Kidney (tissue), 13 donors: ENCODE measurements at regions not wholly inside any gene's neighbourhood (a gene's known extent, or its start where the extent isn't known, plus 50 kb on each side); places are given as distances from the start of the nearest gene placed in this dataset.

Experiments used
- DNase-seq, 5 donors: peaks; one replicate each; pipeline ENCODE4 v3.0.0-alpha.2; 2013 to 2020
- FAIRE-seq: peaks from 2 replicates; lab custom pipeline; 2012; peaks lifted over from hg19 to GRCh38; lab: Jason Lieb, UNC
- H3K27ac ChIP-seq, 2 donors: one replicate each; pipeline ENCODE4 v1.7.0; 2013; ENCODE audit warnings: low read depth in 2 of 2, low read length in 2 of 2, inconsistent platforms in 1 of 2
- H3K27me3 ChIP-seq: one replicate; pipeline ENCODE4 v1.7.1; 2013; ENCODE audit warnings: low read length, inconsistent platforms; ENCODE audit not compliant: control insufficient read depth, insufficient read depth
- H3K36me3 ChIP-seq, 3 donors: one replicate each; pipeline versions ENCODE4 v1.7.0 to v1.7.1; 2013; ENCODE audit warnings: low read length in 3 of 3, control low read depth in 1 of 3, inconsistent platforms in 1 of 3; ENCODE audit not compliant: insufficient read depth in 3 of 3, control insufficient read depth in 2 of 3
- H3K4me1 ChIP-seq, 3 donors: one replicate each; pipeline versions ENCODE4 v1.7.0 to v1.7.1; 2013; ENCODE audit warnings: low read length in 3 of 3, inconsistent platforms in 1 of 3, low read depth in 1 of 3; ENCODE audit not compliant: control insufficient read depth in 2 of 3, insufficient read depth in 2 of 3
- H3K4me3 ChIP-seq, 3 donors: one replicate each; pipeline versions ENCODE4 v1.7.0 to v1.8.1; 2013; ENCODE audit warnings: low read length in 3 of 3, control low read depth in 1 of 3, inconsistent platforms in 1 of 3
- H3K9ac ChIP-seq, 3 donors: one replicate each; pipeline versions ENCODE4 v1.7.0 to v1.7.1; 2013; ENCODE audit warnings: low read length in 3 of 3, control low read depth in 1 of 3, inconsistent platforms in 1 of 3
- H3K9me3 ChIP-seq, 3 donors: one replicate each; pipeline versions ENCODE4 v1.7.0 to v1.7.1; 2013; ENCODE audit warnings: low read length in 3 of 3, control low read depth in 1 of 3, inconsistent platforms in 1 of 3; ENCODE audit not compliant: control insufficient read depth in 2 of 3, insufficient read depth in 1 of 3
- intact Hi-C: fragments of 100-400 bp; cut with DNase I; formaldehyde crosslinking; loops from one replicate; pipeline ENCODE4 v1.11.1; 2022
- TF ChIP-seq, protein P1 (sequence below): IDR thresholded peaks from 3 replicates; pipeline ENCODE4 v1.5.1; 2012; ENCODE audit warnings: mild to moderate bottlenecking, moderate library complexity, borderline replicate concordance; ENCODE audit not compliant: insufficient read depth; ENCODE audit errors: extremely low read depth
- donor health status: control.
- donor health status: control.
- donor health status: control.
- donor health status: control.
- donor health status: control.
- donor health status: DM: yes; HTN: yes; CAD: no.
- donor health status: Normal renal cell carcinoma (clear cell type).

DNA sequence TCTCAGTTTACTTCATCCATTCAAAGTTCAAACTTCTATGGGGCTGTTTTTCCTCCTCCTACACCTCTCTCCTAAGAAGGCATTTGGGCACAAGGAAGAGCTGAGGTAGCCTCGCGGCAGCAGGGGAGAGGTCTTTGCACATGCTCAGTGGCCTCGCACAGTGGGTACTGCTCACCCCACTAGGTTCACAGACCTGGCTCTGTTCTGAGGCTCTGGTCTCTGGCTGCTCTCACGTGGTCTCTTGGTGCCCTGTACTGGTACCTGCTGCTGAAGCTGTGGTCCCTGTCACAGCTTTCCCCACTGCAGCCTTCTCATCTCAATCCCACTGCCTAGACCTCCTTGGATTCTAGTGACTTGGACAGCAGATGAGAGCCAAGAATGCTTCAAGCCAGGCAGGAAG lies 134.7 kb upstream of the CRY1 start:
- DNase-seq = no peak
- no peaks in the 10 kb centered on the region for H3K36me3 ChIP-seq
- no peak overlapping the region for H3K9ac ChIP-seq
- H3K9me3 ChIP-seq = no peaks in the 10 kb centered on the region
- FAIRE-seq = no peak
- H3K4me3 ChIP-seq = no peak overlapping the region
- H3K4me1 ChIP-seq = no peaks in the 10 kb centered on the region
- H3K27ac ChIP-seq = no peak overlapping the region
- intact Hi-C loops = no loop called here
- TF ChIP-seq, protein P1, sequence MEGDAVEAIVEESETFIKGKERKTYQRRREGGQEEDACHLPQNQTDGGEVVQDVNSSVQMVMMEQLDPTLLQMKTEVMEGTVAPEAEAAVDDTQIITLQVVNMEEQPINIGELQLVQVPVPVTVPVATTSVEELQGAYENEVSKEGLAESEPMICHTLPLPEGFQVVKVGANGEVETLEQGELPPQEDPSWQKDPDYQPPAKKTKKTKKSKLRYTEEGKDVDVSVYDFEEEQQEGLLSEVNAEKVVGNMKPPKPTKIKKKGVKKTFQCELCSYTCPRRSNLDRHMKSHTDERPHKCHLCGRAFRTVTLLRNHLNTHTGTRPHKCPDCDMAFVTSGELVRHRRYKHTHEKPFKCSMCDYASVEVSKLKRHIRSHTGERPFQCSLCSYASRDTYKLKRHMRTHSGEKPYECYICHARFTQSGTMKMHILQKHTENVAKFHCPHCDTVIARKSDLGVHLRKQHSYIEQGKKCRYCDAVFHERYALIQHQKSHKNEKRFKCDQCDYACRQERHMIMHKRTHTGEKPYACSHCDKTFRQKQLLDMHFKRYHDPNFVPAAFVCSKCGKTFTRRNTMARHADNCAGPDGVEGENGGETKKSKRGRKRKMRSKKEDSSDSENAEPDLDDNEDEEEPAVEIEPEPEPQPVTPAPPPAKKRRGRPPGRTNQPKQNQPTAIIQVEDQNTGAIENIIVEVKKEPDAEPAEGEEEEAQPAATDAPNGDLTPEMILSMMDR = no peak
- no peaks in the 10 kb centered on the region for H3K27me3 ChIP-seq

DNA sequence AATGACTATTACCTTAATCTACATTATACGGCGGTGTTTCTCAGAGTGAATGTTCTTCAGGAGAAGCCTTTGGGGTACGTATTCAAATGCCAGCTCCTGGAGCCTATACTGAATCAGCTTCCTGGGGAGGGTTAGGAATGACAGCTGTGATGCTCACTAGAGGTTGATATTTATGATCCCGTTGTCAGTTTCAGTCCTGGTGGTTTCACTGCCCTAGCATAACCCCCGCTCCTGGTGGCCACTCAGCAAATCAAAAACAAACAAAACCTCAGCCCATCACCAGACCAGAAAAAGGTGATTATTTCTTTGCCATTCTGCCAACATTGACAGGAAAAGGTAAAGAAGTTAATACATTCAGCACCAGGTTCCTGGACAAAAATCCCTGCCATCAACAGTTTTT lies 136.5 kb upstream of the CRY1 start:
- intact Hi-C loops = no loop called here
- Histone ChIP-seq H3K36me3 (no peaks in the 10 kb centered on the region), H3K4me1 (no peaks in the 10 kb centered on the region), H3K9me3 (no peaks in the 10 kb centered on the region), H3K4me3 (no peak overlapping the region), H3K9ac (no peak overlapping the region), H3K27me3 (no peaks in the 10 kb centered on the region), H3K27ac (no peak overlapping the region)
- FAIRE-seq (no peak), DNase-seq (no peak)
- TF ChIP-seq, protein P1 = no peak

DNA sequence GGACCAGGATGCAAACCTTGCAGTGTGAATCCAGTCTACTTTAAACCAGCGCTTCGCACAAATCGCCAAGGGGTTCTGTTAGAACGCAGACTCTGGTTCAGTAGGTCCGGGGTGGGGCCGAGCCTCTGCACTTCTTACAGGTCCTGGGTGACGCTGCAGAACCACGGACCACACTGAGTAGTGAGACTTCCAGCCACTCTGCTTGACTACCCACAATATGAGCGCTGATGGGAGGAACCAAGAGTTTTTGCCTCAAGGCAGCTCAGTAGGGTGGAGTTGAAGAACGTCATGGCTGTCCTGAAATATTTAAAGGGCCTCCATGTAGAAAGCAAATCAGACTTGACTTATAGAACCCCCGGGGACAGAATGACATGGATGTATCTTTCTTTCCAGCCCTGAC lies 138.0 kb upstream of the CRY1 start:
- DNase-seq = no peak
- no peak overlapping the region for H3K4me3 ChIP-seq
- intact Hi-C loops = no loop called here
- H3K27me3 ChIP-seq = no peaks in the 10 kb centered on the region
- H3K4me1 ChIP-seq = no peaks in the 10 kb centered on the region
- H3K36me3 ChIP-seq = no peaks in the 10 kb centered on the region
- H3K27ac ChIP-seq = no peak overlapping the region
- H3K9ac ChIP-seq = no peak overlapping the region
- H3K9me3 ChIP-seq = no peaks in the 10 kb centered on the region
- no peak for FAIRE-seq
- TF ChIP-seq, protein P1 = no peak

DNA sequence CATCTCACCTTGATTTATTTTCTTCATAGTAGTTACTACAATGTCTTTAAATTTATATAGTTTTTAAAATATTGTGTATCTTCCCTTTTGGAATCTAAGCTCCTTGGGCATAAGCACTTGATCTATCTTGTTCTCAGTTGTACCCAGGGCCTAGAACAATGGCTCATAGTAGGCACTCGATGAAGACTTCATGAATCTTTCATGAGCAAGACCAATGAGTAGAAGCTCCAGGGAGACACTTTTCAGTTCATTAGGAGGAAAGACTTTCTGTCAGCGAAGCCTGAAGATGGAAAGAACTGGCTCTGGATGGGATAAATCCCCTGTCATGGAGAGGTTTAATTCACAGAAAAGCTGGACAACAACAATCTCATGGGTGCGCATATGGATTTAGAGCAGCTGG lies 140.2 kb upstream of the CRY1 start:
- TF ChIP-seq, protein P1 = no peak
- H3K9ac ChIP-seq = no peak overlapping the region
- no peak overlapping the region for H3K4me3 ChIP-seq
- no peak for FAIRE-seq
- no peak overlapping the region for H3K27ac ChIP-seq
- no peaks in the 10 kb centered on the region for H3K9me3 ChIP-seq
- no peaks in the 10 kb centered on the region for H3K4me1 ChIP-seq
- intact Hi-C loops = no loop called here
- no peaks in the 10 kb centered on the region for H3K27me3 ChIP-seq
- no peaks in the 10 kb centered on the region for H3K36me3 ChIP-seq
- DNase-seq = no peak
